IMR-90 (cell line): ENCODE measurements at regions not wholly inside any gene's neighbourhood (a gene's known extent, or its start where the extent isn't known, plus 50 kb on each side); places are given as distances from the start of the nearest gene placed in this dataset.

ENCODE experiments used
- ATAC-seq: fragments of 200-7000 bp; cut with Tn5 transposase; 2 replicates; pipeline ENCODE4 v1.9.1; 2020; ENCODE audit warnings: low read depth, mild to moderate bottlenecking, moderate library complexity
- BruUV-seq: library from RNA; stranded (reverse); fragments of 400-500 nt; replicated peaks from 2 replicates; lab custom pipeline; 2021; lab: Mats Ljungman, UMichigan
- CTCF ChIA-PET: fragments of 300-600 bp; formaldehyde crosslinking; extraction: SDS; loops from one replicate; lab custom pipeline; 2021; ENCODE audit warnings: antibody characterized with exemption; lab: Yijun Ruan, JAX
- POLR2A ChIA-PET: fragments of 300-600 bp; sonication (Branson Sonifier 250); formaldehyde crosslinking; loops from one replicate; lab custom pipeline; 2022; ENCODE audit warnings: antibody characterized with exemption; ENCODE audit not compliant: unreplicated experiment; lab: Charles Lee
- DNase-seq: peaks from one replicate; pipeline ENCODE4 v3.0.0; 2013
- H2AFZ ChIP-seq: replicated peaks from 2 replicates; pipeline ENCODE3; 2013; ENCODE audit warnings: low read length, mild to moderate bottlenecking; ENCODE audit not compliant: poor library complexity
- H2AK5ac ChIP-seq: 2 replicates; pipeline ENCODE4 v1.6.1; 2013; ENCODE audit warnings: low read depth, low read length, inconsistent platforms
- H2AK9ac ChIP-seq: replicated peaks from 2 replicates; pipeline ENCODE3; 2013; ENCODE audit warnings: mild to moderate bottlenecking, low read depth, low read length, moderate library complexity; ENCODE audit not compliant: poor library complexity
- H2BK120ac ChIP-seq: 2 replicates; pipeline ENCODE4 v1.6.1; 2013; ENCODE audit warnings: low read depth, low read length, inconsistent platforms
- H2BK15ac ChIP-seq: 3 replicates; pipeline ENCODE4 v1.6.1; 2013; ENCODE audit warnings: low read depth, low read length, inconsistent platforms
- H2BK20ac ChIP-seq: 2 replicates; pipeline ENCODE4 v1.6.1; 2013; ENCODE audit warnings: low read depth, mild to moderate bottlenecking, inconsistent platforms, low read length, moderate library complexity
- H2BK5ac ChIP-seq: 2 replicates; pipeline ENCODE4 v1.6.1; 2013; ENCODE audit warnings: mild to moderate bottlenecking, low read depth, low read length, inconsistent platforms; ENCODE audit not compliant: poor library complexity, severe bottlenecking
- H3K14ac ChIP-seq: replicated peaks from 2 replicates; pipeline ENCODE4 v1.6.1; 2013; ENCODE audit warnings: low read depth, low read length, inconsistent platforms
- H3K18ac ChIP-seq: 2 replicates; pipeline ENCODE4 v1.6.1; 2013; ENCODE audit warnings: low read depth, low read length, control low read depth
- H3K23ac ChIP-seq: 2 replicates; pipeline ENCODE4 v1.6.1; 2013; ENCODE audit warnings: low read depth, low read length, inconsistent platforms
- H3K27ac ChIP-seq: 2 replicates; pipeline ENCODE4 v1.5.1; 2013; ENCODE audit warnings: mild to moderate bottlenecking, control low read depth, low read length; ENCODE audit not compliant: insufficient read depth
- H3K27me3 ChIP-seq: 2 replicates; pipeline ENCODE4 v1.6.1; 2013; ENCODE audit warnings: low read length; ENCODE audit not compliant: control insufficient read depth, insufficient read depth
- H3K36me3 ChIP-seq: 2 replicates; pipeline ENCODE4 v1.6.1; 2013; ENCODE audit warnings: low read length, mixed read lengths; ENCODE audit not compliant: control insufficient read depth, insufficient read depth
- H3K4ac ChIP-seq: 2 replicates; pipeline ENCODE4 v1.6.1; 2013; ENCODE audit warnings: low read depth, low read length, inconsistent platforms
- H3K4me1 ChIP-seq: 2 replicates; pipeline ENCODE4 v1.6.1; 2013; ENCODE audit warnings: low read length, mixed read lengths; ENCODE audit not compliant: control insufficient read depth, insufficient read depth
- H3K4me2 ChIP-seq: 2 replicates; pipeline ENCODE4 v1.6.1; 2013; ENCODE audit warnings: low read depth, mild to moderate bottlenecking, control low read depth, low read length, moderate library complexity
- H3K4me3 ChIP-seq: 2 replicates; pipeline ENCODE4 v1.5.1; 2013; ENCODE audit warnings: low read depth, mild to moderate bottlenecking, control low read depth, low read length, moderate library complexity; ENCODE audit not compliant: insufficient read depth
- H3K56ac ChIP-seq: 2 replicates; pipeline ENCODE4 v1.6.1; 2013; ENCODE audit warnings: low read length, inconsistent platforms; ENCODE audit not compliant: insufficient read depth; ENCODE audit errors: extremely low read depth
- H3K79me1 ChIP-seq, 2 experiments: 2 replicates each; pipeline ENCODE4 v1.6.1; 2013; ENCODE audit warnings: low read length in 2 of 2, inconsistent platforms in 1 of 2, low read depth in 1 of 2
- H3K9ac ChIP-seq: 2 replicates; pipeline ENCODE4 v1.6.1; 2013; ENCODE audit warnings: low read depth, low read length, control low read depth
- H3K9me1 ChIP-seq: 2 replicates; pipeline ENCODE4 v1.6.1; 2013; ENCODE audit warnings: low read length, inconsistent platforms; ENCODE audit not compliant: insufficient read depth
- H3K9me3 ChIP-seq: 2 replicates; pipeline ENCODE4 v1.6.1; 2013; ENCODE audit warnings: low read length; ENCODE audit not compliant: control insufficient read depth, insufficient read depth
- H4K20me1 ChIP-seq: 2 replicates; pipeline ENCODE4 v1.6.1; 2013; ENCODE audit warnings: low read length, inconsistent platforms; ENCODE audit not compliant: insufficient read depth
- H4K5ac ChIP-seq: 2 replicates; pipeline ENCODE4 v1.6.1; 2013; ENCODE audit warnings: mild to moderate bottlenecking, low read depth, low read length, control low read depth
- H4K8ac ChIP-seq, 2 experiments: 2 replicates each; pipeline ENCODE4 v1.6.1; 2013; ENCODE audit warnings: low read depth in 2 of 2, low read length in 2 of 2, control low read depth in 1 of 2, inconsistent platforms in 1 of 2
- H4K91ac ChIP-seq: 2 replicates; pipeline ENCODE4 v1.6.1; 2013; ENCODE audit warnings: low read depth, low read length, inconsistent platforms; ENCODE audit not compliant: insufficient read depth
- CEBPB ChIP-seq: IDR thresholded peaks from 2 replicates; pipeline ENCODE4 v1.6.1; 2012; ENCODE audit warnings: low read depth, low read length, improper control_type of control experiment
- POLR2A ChIP-seq: IDR thresholded peaks from 2 replicates; pipeline ENCODE4 v1.6.1; 2012; ENCODE audit warnings: mild to moderate bottlenecking, low read depth, low read length
- RCOR1 ChIP-seq: IDR thresholded peaks from 2 replicates; pipeline ENCODE4 v1.6.1; 2012; ENCODE audit warnings: mild to moderate bottlenecking, low read length, improper control_type of control experiment; ENCODE audit not compliant: insufficient replicate concordance
- WGBS, 2 experiments: methylation state at CpG; one replicate each; pipeline versions ENCODE4 v1.1.5 to v1.1.7; 2013; ENCODE audit warnings: missing lambda C conversion rate in 2 of 2; ENCODE audit not compliant: insufficient read length in 1 of 2; ENCODE audit errors: extremely low coverage in 2 of 2; 5-methylcytosine and 5-hydroxymethylcytosine counted together
- dilution Hi-C: fragments of 300-500 bp; cut with HindIII; formaldehyde crosslinking; loops from one replicate; pipeline ENCODE4 v1.14.3; 2018; ENCODE audit warnings: low sequenced_read_pairs; ENCODE audit not compliant: unreplicated experiment
- in situ Hi-C: fragments of 300-500 bp; cut with MboI; formaldehyde crosslinking; loops from 3 replicates; pipeline ENCODE4 v1.14.3; 2019; ENCODE audit warnings: low sequenced_read_pairs, inconsistent platforms, mixed read lengths
- intact Hi-C: fragments of 100-400 bp; cut with micrococcal nuclease; formaldehyde crosslinking; loops from 2 replicates; pipeline ENCODE4 v1.10.0; 2022
- TF ChIP-seq, protein P1 (sequence below): fragments of 150-350 bp; IDR thresholded peaks from 2 replicates; pipeline ENCODE4 v1.6.1; 2016; ENCODE audit warnings: low read depth, mild to moderate bottlenecking, low read length, moderate library complexity, borderline replicate concordance

DNA sequence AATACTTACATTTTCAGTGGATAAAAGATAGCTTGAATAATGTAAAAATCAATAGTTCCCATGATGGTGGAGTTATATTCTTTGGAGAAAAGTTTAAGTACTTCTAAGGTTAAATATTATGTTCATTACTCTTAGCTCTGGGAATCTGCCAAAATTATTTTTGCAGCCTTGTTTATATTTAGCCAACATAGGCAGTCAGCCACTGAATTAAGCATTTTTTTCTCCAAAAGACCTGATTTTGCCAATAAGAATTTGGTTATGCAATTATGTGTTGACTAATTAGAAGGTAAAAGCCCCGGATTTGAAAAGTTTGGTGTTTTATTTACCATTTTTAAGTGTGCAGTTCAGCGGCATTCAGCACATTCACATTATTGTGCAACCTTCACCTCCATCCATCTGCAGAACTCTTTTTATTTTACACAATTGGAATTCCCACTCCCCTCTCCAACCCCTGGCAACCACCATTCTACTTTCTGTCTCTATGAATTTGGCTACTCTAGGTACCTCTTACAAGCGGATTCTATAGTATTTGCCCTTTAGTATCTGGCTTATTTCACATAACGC is 90.1 kb upstream of the C1QTNF9B start:
- intact Hi-C loops: no loop called here
- Histone ChIP-seq H3K4ac (no peak overlapping the region), H3K4me1 (peaks cover 11% of the 10 kb centered on the region), H3K9me3 (no peaks in the 10 kb centered on the region), H3K79me1 (no peaks in the 10 kb centered on the region), H3K27me3 (no peaks in the 10 kb centered on the region), H3K36me3 (no peaks in the 10 kb centered on the region), H4K20me1 (no peaks in the 10 kb centered on the region), H2AFZ (no peak overlapping the region), H3K9ac (no peak overlapping the region), H3K18ac (peak overlapping the region; percentile 70; the same call in 1 of the 2 replicates), H2AK5ac (no peak overlapping the region), H2BK20ac (no peak overlapping the region), H4K91ac (no peak overlapping the region), H3K9me1 (peaks cover 4% of the 10 kb centered on the region; the same call in 1 of the 2 replicates), H3K4me2 (peak overlapping the region; percentile 8; the same call in 1 of the 2 replicates), H2BK120ac (no peak overlapping the region), H2AK9ac (no peak overlapping the region), H4K8ac (no peak overlapping the region), H3K56ac (no peak overlapping the region), H3K14ac (no peak overlapping the region), H2BK15ac (no peak overlapping the region), H2BK5ac (peak overlapping the region; percentile 84), H3K4me3 (no peak overlapping the region), H3K23ac (no peak overlapping the region), H4K5ac (no peak overlapping the region), H3K27ac (no peak overlapping the region)
- ChIA-PET CTCF (no interaction called here), POLR2A (interaction anchor here (0.7 kb wide), 1 partner anchor 11 kb away, joined by 5 read pairs; no protein-coding TSS in a partner anchor)
- dilution Hi-C loops: no loop called here
- ATAC-seq: peak; percentile 42; the same call in 1 of the 2 replicates
- WGBS, 2 experiments: no CpG with 5 or more reads among the region's 4 CpGs
- no TSS peak for BruUV-seq
- in situ Hi-C loops: no loop called here
- TF ChIP-seq, protein P1, sequence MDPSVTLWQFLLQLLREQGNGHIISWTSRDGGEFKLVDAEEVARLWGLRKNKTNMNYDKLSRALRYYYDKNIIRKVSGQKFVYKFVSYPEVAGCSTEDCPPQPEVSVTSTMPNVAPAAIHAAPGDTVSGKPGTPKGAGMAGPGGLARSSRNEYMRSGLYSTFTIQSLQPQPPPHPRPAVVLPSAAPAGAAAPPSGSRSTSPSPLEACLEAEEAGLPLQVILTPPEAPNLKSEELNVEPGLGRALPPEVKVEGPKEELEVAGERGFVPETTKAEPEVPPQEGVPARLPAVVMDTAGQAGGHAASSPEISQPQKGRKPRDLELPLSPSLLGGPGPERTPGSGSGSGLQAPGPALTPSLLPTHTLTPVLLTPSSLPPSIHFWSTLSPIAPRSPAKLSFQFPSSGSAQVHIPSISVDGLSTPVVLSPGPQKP: no peak
- TF ChIP-seq CEBPB (peak; percentile 83), POLR2A (no peak), RCOR1 (no peak)
- peak; percentile 84 for DNase-seq
